Loucy (cell line): ENCODE measurements at regions not wholly inside any gene's neighbourhood (a gene's known extent, or its start where the extent isn't known, plus 50 kb on each side); places are given as distances from the start of the nearest gene placed in this dataset.

Source experiments
- EZH2phosphoT487 ChIP-seq: fragments of 200-600 bp; IDR thresholded peaks from 2 replicates; pipeline ENCODE4 v1.6.1; 2018; ENCODE audit warnings: antibody characterized with exemption, mild to moderate bottlenecking, moderate library complexity, borderline replicate concordance
- TF ChIP-seq, protein P1 (sequence below): fragments of 200-600 bp; sonication (generic); conservative IDR thresholded peaks from 2 replicates; pipeline ENCODE4 v1.5.1; 2014; ENCODE audit warnings: mild to moderate bottlenecking, antibody characterized with exemption, low read length

DNA sequence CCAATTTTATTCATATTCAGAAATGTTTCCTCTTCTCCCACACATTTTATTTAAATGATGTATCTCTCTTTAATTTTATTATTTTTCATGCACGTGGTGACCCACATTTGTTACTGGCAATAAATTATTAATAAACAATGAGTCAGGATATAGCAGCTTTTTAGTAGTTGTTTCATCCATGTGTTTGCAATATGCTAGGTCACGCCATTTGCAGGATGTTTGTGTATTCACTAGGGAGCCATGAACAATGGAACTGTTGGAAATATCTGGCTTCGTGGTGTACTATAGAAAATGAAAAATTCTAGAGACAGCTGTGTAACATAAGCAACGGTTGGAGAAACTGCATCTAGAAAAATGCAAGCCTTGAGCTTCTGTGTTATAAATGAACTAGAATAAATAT lies 176.0 kb upstream of the COL3A1 start:
- TF ChIP-seq, protein P1, sequence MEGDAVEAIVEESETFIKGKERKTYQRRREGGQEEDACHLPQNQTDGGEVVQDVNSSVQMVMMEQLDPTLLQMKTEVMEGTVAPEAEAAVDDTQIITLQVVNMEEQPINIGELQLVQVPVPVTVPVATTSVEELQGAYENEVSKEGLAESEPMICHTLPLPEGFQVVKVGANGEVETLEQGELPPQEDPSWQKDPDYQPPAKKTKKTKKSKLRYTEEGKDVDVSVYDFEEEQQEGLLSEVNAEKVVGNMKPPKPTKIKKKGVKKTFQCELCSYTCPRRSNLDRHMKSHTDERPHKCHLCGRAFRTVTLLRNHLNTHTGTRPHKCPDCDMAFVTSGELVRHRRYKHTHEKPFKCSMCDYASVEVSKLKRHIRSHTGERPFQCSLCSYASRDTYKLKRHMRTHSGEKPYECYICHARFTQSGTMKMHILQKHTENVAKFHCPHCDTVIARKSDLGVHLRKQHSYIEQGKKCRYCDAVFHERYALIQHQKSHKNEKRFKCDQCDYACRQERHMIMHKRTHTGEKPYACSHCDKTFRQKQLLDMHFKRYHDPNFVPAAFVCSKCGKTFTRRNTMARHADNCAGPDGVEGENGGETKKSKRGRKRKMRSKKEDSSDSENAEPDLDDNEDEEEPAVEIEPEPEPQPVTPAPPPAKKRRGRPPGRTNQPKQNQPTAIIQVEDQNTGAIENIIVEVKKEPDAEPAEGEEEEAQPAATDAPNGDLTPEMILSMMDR = no peak
- TF ChIP-seq EZH2phosphoT487 = no peak
